Gastrocnemius medialis (tissue), 4 donors: ENCODE measurements at regions not wholly inside any gene's neighbourhood (a gene's known extent, or its start where the extent isn't known, plus 50 kb on each side); places are given as distances from the start of the nearest gene placed in this dataset.

Experiments
- POLR2A ChIP-seq, 2 donors: fragments of 450-650 bp; IDR thresholded peaks; one replicate each; pipeline ENCODE4 v1.6.1; 2017; ENCODE audit warnings: antibody characterized with exemption in 2 of 2, mild to moderate bottlenecking in 2 of 2, moderate library complexity in 2 of 2
- TF ChIP-seq, protein P1 (sequence below), 5 experiments: fragments of 450-650 bp in 3 of 5; fragments of 200-600 bp in 2 of 5; sonication (generic) in 2 of 5; IDR thresholded peaks in 4 of 5; conservative IDR thresholded peaks in 1 of 5; 1 replicate in 4 of 5; 2 replicates in 1 of 5; pipeline ENCODE4 v1.5.1; 2016 to 2019; ENCODE audit warnings: antibody characterized with exemption in 5 of 5, mild to moderate bottlenecking in 3 of 5, moderate library complexity in 3 of 5

DNA sequence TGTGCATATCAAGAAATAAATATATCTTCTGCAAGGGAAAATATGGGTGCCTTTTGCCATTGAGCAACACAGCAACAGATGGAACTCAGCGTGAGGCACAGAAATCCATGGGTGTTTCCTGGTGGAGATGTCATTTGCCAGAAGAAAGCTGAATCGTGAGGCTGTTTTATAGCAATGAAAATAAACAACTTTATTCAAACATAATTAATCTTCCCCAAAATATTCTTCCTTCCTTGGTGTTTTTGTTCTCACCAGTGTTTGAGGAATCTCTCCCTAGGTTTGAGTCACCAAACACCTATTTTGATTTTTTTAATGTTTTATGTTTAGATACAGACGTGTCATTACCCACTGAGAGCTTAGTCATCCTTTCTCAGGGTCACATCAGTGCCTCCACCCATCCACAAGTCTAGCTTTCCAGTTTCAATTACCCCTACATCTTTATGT is 65.8 kb upstream of the PAPPA start:
- TF ChIP-seq, protein P1, sequence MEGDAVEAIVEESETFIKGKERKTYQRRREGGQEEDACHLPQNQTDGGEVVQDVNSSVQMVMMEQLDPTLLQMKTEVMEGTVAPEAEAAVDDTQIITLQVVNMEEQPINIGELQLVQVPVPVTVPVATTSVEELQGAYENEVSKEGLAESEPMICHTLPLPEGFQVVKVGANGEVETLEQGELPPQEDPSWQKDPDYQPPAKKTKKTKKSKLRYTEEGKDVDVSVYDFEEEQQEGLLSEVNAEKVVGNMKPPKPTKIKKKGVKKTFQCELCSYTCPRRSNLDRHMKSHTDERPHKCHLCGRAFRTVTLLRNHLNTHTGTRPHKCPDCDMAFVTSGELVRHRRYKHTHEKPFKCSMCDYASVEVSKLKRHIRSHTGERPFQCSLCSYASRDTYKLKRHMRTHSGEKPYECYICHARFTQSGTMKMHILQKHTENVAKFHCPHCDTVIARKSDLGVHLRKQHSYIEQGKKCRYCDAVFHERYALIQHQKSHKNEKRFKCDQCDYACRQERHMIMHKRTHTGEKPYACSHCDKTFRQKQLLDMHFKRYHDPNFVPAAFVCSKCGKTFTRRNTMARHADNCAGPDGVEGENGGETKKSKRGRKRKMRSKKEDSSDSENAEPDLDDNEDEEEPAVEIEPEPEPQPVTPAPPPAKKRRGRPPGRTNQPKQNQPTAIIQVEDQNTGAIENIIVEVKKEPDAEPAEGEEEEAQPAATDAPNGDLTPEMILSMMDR (IDR thresholded peaks at IDR 0.05 in 4 of 5, conservative IDR thresholded peaks at IDR 0.05 in 1 of 5) = no peak
- no peak for TF ChIP-seq POLR2A (IDR thresholded peaks at IDR 0.05)
